8988T (cell line): ENCODE measurements at regions not wholly inside any gene's neighbourhood (a gene's known extent, or its start where the extent isn't known, plus 50 kb on each side); places are given as distances from the start of the nearest gene placed in this dataset.
"Not testable (repeated sequence)": the region's sequence is repeated elsewhere in the genome, so short reads cannot be mapped to it uniquely, and the experiment has no call there.

Source experiments
- DNase-seq: peaks from one replicate; pipeline ENCODE4 v3.0.0; 2011

- DNase-seq: no peak
These were observed 374.2 kb downstream of the SH2D1A start for GRCh38 chrX:124720532-124720931.

GRCh38 chrX:124725502-124725901, 379.1 kb downstream of the SH2D1A start:
- DNase-seq: no peak

GRCh38 chrX:124726292-124726691, 379.9 kb downstream of the SH2D1A start:
- DNase-seq: no peak

GRCh38 chrX:124726881-124727280, 380.5 kb downstream of the SH2D1A start:
- no peak for DNase-seq

- no peak for DNase-seq
These were observed 390.3 kb downstream of the SH2D1A start for GRCh38 chrX:124736553-124737270.

GRCh38 chrX:124737771-124738170, 391.4 kb downstream of the SH2D1A start:
- DNase-seq: no peak

- no peak for DNase-seq
These were observed 400.9 kb downstream of the SH2D1A start for GRCh38 chrX:124747295-124747694.

- DNase-seq: no peak
These were observed 418.0 kb downstream of the SH2D1A start for GRCh38 chrX:124764354-124764753.

- DNase-seq: no peak
These were observed 422.8 kb downstream of the SH2D1A start for GRCh38 chrX:124769166-124769565.

- DNase-seq: no peak
These were observed 424.9 kb downstream of the SH2D1A start for GRCh38 chrX:124771292-124771691.

- not testable (repeated sequence) for DNase-seq
These were observed 441.9 kb downstream of the SH2D1A start for GRCh38 chrX:124788253-124788652.

- not testable (repeated sequence) for DNase-seq
These were observed 443.5 kb downstream of the SH2D1A start for GRCh38 chrX:124789874-124790273.

GRCh38 chrX:124791492-124792095, 445.2 kb downstream of the SH2D1A start:
- no peak for DNase-seq

GRCh38 chrX:124796989-124797388, 450.6 kb downstream of the SH2D1A start:
- no peak for DNase-seq

GRCh38 chrX:124804962-124805361, 458.6 kb downstream of the SH2D1A start:
- DNase-seq: no peak

GRCh38 chrX:124805486-124805885, 459.1 kb downstream of the SH2D1A start:
- DNase-seq: no peak

- no peak for DNase-seq
These were observed 467.7 kb downstream of the SH2D1A start for GRCh38 chrX:124814106-124814505.

- no peak for DNase-seq
These were observed 471.7 kb downstream of the SH2D1A start for GRCh38 chrX:124818033-124818432.

- DNase-seq: no peak
These were observed 472.4 kb downstream of the SH2D1A start for GRCh38 chrX:124818764-124819163.

- no peak for DNase-seq
These were observed 474.4 kb downstream of the SH2D1A start for GRCh38 chrX:124820738-124821137.

GRCh38 chrX:124827258-124827845, 481.0 kb downstream of the SH2D1A start:
- no peak for DNase-seq

- DNase-seq: no peak
These were observed 483.6 kb downstream of the SH2D1A start for GRCh38 chrX:124829930-124830329.

GRCh38 chrX:124836786-124837185, 482.9 kb upstream of the TEX13C start:
- no peak for DNase-seq

GRCh38 chrX:124842205-124842604, 477.5 kb upstream of the TEX13C start:
- no peak for DNase-seq
